ENCODE measurements at regions not wholly inside any gene's neighbourhood (a gene's known extent, or its start where the extent isn't known, plus 50 kb on each side); places are given as distances from the start of the nearest gene placed in this dataset.
A peak's percentile ranks its signal among the peaks of the same experiment; 100 is the strongest.

DNA sequence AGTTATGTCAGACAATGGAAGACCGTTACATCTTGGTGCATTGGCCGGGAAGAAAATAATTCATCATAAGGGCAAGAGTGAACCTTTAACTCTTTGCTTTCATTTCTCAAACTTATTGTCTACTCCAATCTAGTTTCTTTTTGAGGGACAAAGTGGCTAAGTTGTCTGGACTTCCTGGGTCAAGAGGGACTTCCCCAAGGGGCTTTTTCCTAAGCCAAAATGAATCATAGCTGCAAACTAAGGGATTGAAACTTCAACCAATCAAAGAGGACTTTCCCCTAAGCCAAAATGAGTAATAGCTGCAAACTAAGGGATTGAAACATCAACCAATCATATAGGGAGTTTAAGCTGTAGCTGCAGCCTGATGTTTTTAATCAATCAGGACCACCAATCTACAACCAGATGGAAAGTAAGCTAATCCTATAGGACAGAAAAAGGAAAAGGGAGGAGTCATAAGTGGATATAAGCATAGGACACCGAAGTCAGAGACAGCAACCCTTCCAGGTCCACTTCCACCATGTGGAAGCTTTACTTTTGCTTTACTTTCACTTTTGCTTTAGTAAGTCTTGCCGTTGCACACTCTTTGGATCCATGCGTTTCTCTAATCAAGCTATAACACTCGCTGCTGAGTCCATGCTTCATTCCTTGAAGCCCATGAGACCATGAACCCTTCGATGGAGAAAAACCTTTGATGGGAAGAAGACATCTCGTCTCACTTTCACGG, 72.7 kb upstream of the UTY start:
- no peaks in the 10 kb centered on the region for H3K79me2 ChIP-seq (ENCODE audit: low read length)
- H3K4me3 ChIP-seq (ENCODE audit: low read length), result no peak overlapping the region

DNA sequence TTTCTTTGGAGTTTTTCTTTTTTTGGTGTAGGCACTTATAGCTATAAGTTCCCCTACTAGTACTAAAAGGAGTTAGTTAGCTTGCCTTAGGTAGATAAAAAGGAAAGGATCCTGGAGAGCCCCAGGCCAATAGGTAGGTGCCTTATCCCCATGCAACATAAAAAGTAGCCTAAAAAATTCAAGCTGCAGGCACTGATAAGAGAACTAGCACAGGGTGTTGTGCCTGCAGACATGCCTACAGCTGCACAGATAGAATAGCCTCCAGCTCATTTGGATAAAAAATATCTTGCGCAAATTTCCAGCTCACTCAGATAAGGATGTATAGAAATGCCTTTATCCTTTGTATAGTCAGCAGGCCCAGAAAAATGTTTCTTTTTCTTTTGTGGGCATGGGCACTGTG, 71.4 kb upstream of the UTY start:
- Histone ChIP-seq H4K20me1 (ENCODE audit: insufficient read depth, low read length) (no peaks in the 10 kb centered on the region), H3K79me2 (ENCODE audit: low read length) (no peaks in the 10 kb centered on the region), H3K36me3 (replicated peaks; ENCODE audit: low read depth, low read length) (no peaks in the 10 kb centered on the region), H3K4me2 (ENCODE audit: low read length) (no peak overlapping the region), H2AFZ (ENCODE audit: low read depth, low read length) (no peak overlapping the region), H3K4me3 (ENCODE audit: low read length) (no peak overlapping the region), H3K9me3 (ENCODE audit: insufficient read depth, low read length) (no peaks in the 10 kb centered on the region), H3K27ac (ENCODE audit: low read length) (no peak overlapping the region), H3K9ac (ENCODE audit: low read length) (no peak overlapping the region), H3K4me1 (ENCODE audit: low read length) (peaks cover 22% of the 10 kb centered on the region), H3K27me3 (ENCODE audit: low read depth, low read length) (no peaks in the 10 kb centered on the region)
- TF ChIP-seq, protein P1, sequence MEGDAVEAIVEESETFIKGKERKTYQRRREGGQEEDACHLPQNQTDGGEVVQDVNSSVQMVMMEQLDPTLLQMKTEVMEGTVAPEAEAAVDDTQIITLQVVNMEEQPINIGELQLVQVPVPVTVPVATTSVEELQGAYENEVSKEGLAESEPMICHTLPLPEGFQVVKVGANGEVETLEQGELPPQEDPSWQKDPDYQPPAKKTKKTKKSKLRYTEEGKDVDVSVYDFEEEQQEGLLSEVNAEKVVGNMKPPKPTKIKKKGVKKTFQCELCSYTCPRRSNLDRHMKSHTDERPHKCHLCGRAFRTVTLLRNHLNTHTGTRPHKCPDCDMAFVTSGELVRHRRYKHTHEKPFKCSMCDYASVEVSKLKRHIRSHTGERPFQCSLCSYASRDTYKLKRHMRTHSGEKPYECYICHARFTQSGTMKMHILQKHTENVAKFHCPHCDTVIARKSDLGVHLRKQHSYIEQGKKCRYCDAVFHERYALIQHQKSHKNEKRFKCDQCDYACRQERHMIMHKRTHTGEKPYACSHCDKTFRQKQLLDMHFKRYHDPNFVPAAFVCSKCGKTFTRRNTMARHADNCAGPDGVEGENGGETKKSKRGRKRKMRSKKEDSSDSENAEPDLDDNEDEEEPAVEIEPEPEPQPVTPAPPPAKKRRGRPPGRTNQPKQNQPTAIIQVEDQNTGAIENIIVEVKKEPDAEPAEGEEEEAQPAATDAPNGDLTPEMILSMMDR (IDR thresholded peaks at IDR 0.05; ENCODE audit: low read depth, low read length), result no peak
- no peak for TF ChIP-seq EZH2phosphoT487 (IDR thresholded peaks at IDR 0.05; ENCODE audit: low read depth)

More for the DNA sequence above, 72.7 kb upstream of the UTY start:
- Histone ChIP-seq H3K9ac (ENCODE audit: low read length) (no peak overlapping the region), H3K4me1 (ENCODE audit: low read length) (peaks cover 22% of the 10 kb centered on the region), H3K9me3 (ENCODE audit: insufficient read depth, low read length) (no peaks in the 10 kb centered on the region), H3K4me2 (ENCODE audit: low read length) (peak overlapping the region; percentile 14; the same call in 1 of the 2 replicates), H4K20me1 (ENCODE audit: insufficient read depth, low read length) (no peaks in the 10 kb centered on the region), H3K27ac (ENCODE audit: low read length) (no peak overlapping the region), H3K36me3 (replicated peaks; ENCODE audit: low read depth, low read length) (no peaks in the 10 kb centered on the region), H3K27me3 (ENCODE audit: low read depth, low read length) (no peaks in the 10 kb centered on the region), H2AFZ (ENCODE audit: low read depth, low read length) (no peak overlapping the region)
- TF ChIP-seq EZH2phosphoT487 (IDR thresholded peaks at IDR 0.05; ENCODE audit: low read depth), result no peak
- TF ChIP-seq, protein P1 (IDR thresholded peaks at IDR 0.05; ENCODE audit: low read depth, low read length), result no peak

DNA sequence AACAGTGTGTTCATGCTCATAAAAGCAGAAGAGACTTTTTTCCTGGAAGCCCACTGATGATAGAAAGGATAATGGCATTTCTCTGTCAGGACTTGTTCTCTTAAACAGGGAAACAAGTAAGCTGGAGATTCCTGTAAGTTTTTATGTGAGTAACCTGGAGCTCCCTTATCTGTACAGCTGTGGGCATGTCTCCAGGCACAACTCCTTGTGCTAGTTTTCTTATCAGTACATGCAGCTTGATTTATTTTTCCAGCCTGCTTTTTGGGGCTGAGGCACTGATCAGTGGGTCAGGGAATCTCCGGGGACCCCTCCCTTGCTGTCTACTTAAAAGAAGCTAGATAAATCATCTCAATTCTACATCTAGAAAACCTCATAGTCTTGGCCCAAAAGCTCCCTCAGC, 64.7 kb upstream of the UTY start:
- H3K9me3 ChIP-seq (ENCODE audit: insufficient read depth, low read length), result no peaks in the 10 kb centered on the region
- no peaks in the 10 kb centered on the region for H3K36me3 ChIP-seq (replicated peaks; ENCODE audit: low read depth, low read length)
- H3K79me2 ChIP-seq (ENCODE audit: low read length), result no peaks in the 10 kb centered on the region
- H3K4me1 ChIP-seq (ENCODE audit: low read length), result no peaks in the 10 kb centered on the region
- no peaks in the 10 kb centered on the region for H4K20me1 ChIP-seq (ENCODE audit: insufficient read depth, low read length)
- no peak overlapping the region for H2AFZ ChIP-seq (ENCODE audit: low read depth, low read length)
- H3K27me3 ChIP-seq (ENCODE audit: low read depth, low read length), result no peaks in the 10 kb centered on the region
- no peak for TF ChIP-seq EZH2phosphoT487 (IDR thresholded peaks at IDR 0.05; ENCODE audit: low read depth)
- no peak overlapping the region for H3K4me2 ChIP-seq (ENCODE audit: low read length)
- no peak overlapping the region for H3K27ac ChIP-seq (ENCODE audit: low read length)
- no peak overlapping the region for H3K9ac ChIP-seq (ENCODE audit: low read length)
- no peak overlapping the region for H3K4me3 ChIP-seq (ENCODE audit: low read length)

DNA sequence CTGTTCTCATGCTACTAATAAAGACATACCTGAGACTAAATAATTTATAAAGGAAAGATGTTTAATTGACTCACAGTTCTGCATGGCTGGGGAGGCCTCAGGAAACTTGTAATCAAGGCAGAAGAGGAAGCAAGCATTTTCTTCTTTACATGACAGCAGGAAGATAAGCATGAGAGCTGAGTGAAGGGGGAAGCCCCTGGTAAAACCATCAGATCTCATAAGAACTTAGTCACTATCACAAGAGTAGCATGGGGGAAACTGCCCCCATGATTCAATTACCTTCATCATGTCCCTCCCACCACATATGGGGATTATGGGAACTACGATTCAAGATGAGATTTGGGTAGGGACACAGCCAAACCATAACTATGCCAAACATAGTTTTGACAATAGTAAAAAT, 58.1 kb upstream of the UTY start:
- no peaks in the 10 kb centered on the region for H4K20me1 ChIP-seq (ENCODE audit: insufficient read depth, low read length)
- H3K4me3 ChIP-seq (ENCODE audit: low read length), result no peak overlapping the region
- H3K9ac ChIP-seq (ENCODE audit: low read length), result no peak overlapping the region
- H3K27me3 ChIP-seq (ENCODE audit: low read depth, low read length), result no peaks in the 10 kb centered on the region
- no peak overlapping the region for H3K4me2 ChIP-seq (ENCODE audit: low read length)
- no peak for TF ChIP-seq EZH2phosphoT487 (IDR thresholded peaks at IDR 0.05; ENCODE audit: low read depth)
- TF ChIP-seq, protein P1 (IDR thresholded peaks at IDR 0.05; ENCODE audit: low read depth, low read length), result no peak
- H3K4me1 ChIP-seq (ENCODE audit: low read length), result peaks cover 11% of the 10 kb centered on the region
- H3K27ac ChIP-seq (ENCODE audit: low read length), result no peak overlapping the region; the same call in 1 of the 2 replicates
- H3K36me3 ChIP-seq (replicated peaks; ENCODE audit: low read depth, low read length), result no peaks in the 10 kb centered on the region
- H3K79me2 ChIP-seq (ENCODE audit: low read length), result no peaks in the 10 kb centered on the region
- H2AFZ ChIP-seq (ENCODE audit: low read depth, low read length), result no peak overlapping the region
- H3K9me3 ChIP-seq (ENCODE audit: insufficient read depth, low read length), result no peaks in the 10 kb centered on the region
